GM23248 (cell line): ENCODE measurements at regions not wholly inside any gene's neighbourhood (a gene's known extent, or its start where the extent isn't known, plus 50 kb on each side); places are given as distances from the start of the nearest gene placed in this dataset.

Experiments
- EZH2 ChIP-seq: fragments of 200-600 bp; sonication (generic); IDR thresholded peaks from 2 replicates; pipeline ENCODE4 v1.6.1; 2018; ENCODE audit warnings: antibody characterized with exemption, mild to moderate bottlenecking; ENCODE audit not compliant: insufficient read depth, poor library complexity, severe bottlenecking
- EZH2phosphoT487 ChIP-seq: fragments of 200-600 bp; sonication (generic); IDR thresholded peaks from 2 replicates; pipeline ENCODE4 v1.6.1; 2018; ENCODE audit warnings: antibody characterized with exemption, moderate library complexity, mild to moderate bottlenecking, low read depth; ENCODE audit not compliant: insufficient read depth

GRCh38 chr3:99111235-99111634, 209.7 kb upstream of the DCBLD2 start:
- TF ChIP-seq EZH2phosphoT487 (no peak), EZH2 (no peak)
